LNCAP (cell line): ENCODE measurements at regions not wholly inside any gene's neighbourhood (a gene's known extent, or its start where the extent isn't known, plus 50 kb on each side); places are given as distances from the start of the nearest gene placed in this dataset.

Source experiments
- TF ChIP-seq, protein P1 (sequence below): fragments of 450-650 bp; IDR thresholded peaks from 2 replicates; pipeline ENCODE4 v1.5.1; 2017; ENCODE audit warnings: mild to moderate bottlenecking

DNA sequence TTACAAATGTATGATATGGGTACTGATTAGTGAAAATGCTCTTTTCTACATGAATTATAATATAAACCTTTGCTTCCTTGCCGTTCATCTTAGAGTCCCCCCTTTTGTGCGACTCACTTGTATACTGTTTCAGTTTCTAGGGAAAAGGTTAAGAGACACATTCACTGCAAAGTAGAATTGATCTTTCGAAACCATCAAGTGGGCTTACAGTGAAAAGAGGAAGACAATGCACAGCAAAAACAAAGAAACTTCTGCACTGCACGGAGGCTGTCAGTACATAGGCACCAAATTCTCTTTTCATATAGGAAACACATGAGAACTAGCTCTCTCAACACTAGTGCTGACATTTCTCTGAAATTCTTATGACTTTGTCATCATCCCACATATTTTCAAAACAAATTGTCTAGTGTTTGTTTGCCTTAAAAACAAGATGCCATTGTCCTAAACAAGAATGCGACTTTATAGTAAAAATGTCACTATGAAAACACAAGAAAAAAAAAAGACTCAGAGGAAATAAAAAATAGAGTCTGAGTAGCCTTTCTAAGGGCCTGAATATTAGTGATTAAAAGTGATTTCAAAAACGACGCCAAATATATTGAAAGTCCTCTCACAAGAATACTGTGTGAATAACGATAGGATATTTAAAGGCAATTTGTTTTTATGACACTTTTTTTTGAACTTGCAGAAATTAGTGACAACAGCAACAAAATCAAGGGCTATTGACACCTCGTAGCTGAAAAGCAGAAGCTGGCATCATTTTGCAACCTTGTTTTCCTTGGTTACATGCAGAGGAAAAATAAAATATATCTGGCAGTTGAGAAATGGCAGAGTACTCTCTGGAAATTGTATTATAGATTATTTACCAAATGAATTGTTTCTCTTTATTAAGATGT, 827.0 kb downstream of the BCL11A start:
- TF ChIP-seq, protein P1, sequence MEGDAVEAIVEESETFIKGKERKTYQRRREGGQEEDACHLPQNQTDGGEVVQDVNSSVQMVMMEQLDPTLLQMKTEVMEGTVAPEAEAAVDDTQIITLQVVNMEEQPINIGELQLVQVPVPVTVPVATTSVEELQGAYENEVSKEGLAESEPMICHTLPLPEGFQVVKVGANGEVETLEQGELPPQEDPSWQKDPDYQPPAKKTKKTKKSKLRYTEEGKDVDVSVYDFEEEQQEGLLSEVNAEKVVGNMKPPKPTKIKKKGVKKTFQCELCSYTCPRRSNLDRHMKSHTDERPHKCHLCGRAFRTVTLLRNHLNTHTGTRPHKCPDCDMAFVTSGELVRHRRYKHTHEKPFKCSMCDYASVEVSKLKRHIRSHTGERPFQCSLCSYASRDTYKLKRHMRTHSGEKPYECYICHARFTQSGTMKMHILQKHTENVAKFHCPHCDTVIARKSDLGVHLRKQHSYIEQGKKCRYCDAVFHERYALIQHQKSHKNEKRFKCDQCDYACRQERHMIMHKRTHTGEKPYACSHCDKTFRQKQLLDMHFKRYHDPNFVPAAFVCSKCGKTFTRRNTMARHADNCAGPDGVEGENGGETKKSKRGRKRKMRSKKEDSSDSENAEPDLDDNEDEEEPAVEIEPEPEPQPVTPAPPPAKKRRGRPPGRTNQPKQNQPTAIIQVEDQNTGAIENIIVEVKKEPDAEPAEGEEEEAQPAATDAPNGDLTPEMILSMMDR = no peak

DNA sequence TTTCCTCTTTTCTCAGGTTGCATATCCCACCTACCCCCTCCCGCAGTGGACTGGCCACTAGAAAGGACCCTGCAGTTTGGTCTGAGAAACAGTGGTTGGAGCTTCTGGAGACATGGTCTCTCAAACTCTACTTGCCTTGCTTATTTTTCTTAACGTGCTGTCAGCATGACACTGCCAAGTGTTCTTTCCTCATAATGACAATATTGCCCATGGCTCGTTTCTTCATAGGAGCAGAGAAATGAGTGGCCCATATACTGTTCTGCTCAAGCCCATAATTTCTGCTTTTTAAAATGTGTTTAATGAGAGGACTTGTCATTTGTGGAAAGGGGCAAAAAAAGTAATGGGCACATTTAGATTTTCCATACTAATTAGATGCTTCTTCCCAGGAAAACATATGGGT, 828.7 kb downstream of the BCL11A start:
- TF ChIP-seq, protein P1 = no peak

DNA sequence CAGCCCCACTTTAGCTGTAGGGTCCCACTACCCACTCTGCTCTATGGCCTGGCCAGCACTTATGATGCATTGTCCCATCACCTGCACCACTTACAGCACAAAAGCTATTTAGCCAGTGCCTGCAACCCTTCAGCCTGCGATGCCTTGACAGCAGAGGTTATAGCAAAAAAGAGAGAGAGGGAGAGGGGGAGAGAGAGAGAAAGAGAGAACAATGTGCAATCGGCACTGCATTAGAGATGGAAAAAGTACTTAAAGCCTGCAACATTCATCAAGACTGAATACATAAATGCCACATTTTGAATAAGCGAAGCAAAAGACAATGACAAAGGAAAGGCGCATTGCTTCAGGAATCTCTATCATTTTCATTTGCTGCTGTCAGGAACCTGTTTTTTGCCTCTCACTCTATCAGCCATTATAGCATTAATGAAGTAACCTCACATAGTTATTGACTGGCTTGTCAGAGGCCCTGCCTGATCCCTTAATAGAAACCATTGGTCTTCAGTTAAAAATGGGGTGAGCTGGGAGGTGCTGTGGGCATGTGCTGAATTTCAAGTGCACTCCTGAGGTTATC, 833.1 kb downstream of the BCL11A start:
- TF ChIP-seq, protein P1 = no peak

DNA sequence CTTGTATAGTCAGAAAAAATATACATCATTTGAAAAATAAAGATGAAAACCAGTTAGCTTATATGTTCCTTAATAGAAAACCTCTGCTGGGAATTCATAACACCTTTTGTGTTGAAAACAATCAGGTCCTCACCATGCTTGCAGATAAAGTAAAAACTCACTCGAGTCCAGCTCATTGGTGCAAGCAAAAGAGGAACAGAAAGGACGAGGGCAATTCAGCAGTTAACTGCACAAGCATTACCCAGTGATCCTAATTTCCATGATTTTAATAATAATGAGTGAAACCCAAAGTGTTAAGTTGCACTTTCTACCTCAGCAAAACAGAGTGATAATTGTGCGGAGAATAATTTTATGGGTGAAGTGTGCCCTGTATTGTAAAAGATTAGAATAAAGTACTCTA, 839.9 kb downstream of the BCL11A start:
- TF ChIP-seq, protein P1 = no peak

DNA sequence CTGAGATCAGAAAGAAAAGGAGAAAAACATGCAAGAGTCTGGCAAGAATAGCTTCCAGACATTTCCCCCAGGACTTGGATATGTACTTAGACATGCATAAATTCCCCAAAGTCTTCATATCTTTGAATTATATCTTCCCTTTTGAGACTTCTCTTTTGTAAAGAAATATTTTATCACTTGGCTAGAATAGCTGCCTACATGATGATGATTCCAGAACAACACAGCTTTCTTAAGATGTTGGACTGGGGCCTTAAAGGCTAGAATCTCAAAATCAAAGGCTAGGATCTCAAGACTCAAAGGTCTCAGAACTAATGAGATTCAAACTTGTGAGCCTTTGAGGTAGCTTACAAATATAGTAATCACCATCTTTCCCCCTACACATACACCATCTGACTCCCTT, 842.3 kb downstream of the BCL11A start:
- TF ChIP-seq, protein P1 = no peak

DNA sequence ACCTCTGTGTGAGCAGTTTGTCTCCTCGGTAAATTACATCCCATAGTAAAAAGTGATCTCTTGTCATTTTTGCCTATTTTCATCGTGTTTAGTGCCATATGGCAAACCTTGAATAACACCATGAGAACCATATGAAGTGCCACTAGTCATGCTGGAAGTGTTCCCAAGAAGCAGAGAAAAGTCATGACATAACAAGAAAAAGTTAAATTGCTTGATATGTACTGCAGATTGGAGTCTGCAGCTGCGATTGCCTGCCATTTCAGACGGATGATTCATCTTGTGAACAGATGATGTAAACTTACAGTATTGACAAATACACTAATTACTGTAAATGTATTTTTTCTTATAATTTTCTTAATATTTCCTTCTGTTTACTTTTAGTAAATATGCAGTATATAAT, 846.7 kb downstream of the BCL11A start:
- TF ChIP-seq, protein P1 = no peak

DNA sequence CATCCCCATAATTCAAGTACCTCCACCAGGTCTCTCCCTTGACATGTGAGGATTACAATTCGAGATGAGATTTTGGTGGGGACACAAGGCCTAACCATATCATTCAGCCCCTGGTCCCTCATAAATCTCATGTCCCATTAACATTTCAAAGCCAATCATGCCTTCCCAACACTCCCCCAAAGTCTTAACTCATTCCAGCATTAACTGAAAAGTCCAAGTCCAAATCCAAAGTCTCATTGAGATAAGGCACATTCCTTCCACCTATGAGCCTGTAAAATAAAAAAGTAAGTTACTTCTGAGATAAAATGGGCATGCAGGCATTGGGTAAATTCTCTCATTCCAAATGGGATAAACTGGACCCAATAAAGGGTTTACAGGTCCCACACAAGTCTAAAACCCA, 849.7 kb downstream of the BCL11A start:
- TF ChIP-seq, protein P1 = no peak
